RPMI7951 (cell line): ENCODE measurements at regions not wholly inside any gene's neighbourhood (a gene's known extent, or its start where the extent isn't known, plus 50 kb on each side); places are given as distances from the start of the nearest gene placed in this dataset.
A peak's percentile ranks its signal among the peaks of the same experiment; 100 is the strongest.
"Not testable (repeated sequence)": the region's sequence is repeated elsewhere in the genome, so short reads cannot be mapped to it uniquely, and the experiment has no call there.

Experiments
- DNase-seq: peaks from one replicate; pipeline ENCODE4 v3.0.0-alpha.2; 2012; ENCODE audit warnings: low read depth

DNA sequence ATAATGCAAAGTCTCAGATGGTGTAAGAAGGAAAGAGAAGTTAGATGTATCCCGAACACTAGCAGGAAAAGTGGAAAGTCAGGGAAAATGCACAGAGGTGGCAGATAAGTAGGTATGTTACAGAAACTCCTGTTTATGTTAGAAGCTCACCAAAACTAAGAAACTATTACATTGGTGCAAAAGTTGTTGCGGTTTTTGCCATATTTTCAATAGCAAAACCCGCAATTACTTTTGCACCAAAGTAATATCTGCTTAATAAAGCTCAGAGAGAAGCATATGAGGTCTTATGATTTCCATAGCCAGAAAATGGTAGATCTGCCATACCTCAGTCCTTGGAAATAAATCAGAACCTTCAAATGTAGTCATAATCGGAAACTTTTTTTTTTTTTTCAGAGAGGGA, 1035.6 kb downstream of the PCDH7 start:
- no peak for DNase-seq

DNA sequence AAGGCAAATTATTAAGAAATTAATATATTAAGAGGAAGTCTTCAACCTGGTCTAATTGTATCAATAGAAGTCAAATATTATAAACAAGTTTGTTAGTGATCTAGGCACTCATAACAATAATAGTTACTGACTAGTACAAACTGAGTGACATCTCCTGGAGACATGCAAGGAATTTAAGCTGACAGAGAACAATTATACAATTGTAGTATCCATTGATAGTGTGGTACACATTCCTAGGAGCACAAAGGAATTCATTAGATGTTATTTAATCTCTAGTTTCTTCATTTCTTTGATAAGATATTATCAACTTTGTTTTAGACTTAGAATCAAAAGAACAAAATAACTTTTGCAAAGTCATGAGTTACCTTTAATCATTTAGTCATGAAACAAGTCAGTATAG, 1048.6 kb downstream of the PCDH7 start:
- no peak for DNase-seq

DNA sequence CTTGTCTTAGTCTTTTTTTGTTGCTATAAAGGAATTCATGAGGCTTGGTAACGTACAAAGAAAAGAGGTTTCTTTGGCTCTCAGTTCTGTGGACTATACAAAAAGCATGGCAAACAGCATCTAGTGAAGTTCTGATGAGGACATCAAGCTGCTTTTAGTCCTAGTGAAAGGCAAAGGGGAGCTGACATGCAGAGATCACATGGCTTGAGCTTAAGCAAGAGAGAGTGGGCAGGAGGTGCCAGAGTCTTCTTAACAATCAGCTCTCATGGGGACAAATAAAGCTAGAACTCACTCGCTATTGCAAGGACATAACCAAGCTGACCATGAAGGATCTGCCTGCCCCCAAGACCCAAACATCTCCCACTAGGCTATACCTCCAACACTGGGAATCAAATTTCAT, 1063.1 kb downstream of the PCDH7 start:
- DNase-seq: no peak

DNA sequence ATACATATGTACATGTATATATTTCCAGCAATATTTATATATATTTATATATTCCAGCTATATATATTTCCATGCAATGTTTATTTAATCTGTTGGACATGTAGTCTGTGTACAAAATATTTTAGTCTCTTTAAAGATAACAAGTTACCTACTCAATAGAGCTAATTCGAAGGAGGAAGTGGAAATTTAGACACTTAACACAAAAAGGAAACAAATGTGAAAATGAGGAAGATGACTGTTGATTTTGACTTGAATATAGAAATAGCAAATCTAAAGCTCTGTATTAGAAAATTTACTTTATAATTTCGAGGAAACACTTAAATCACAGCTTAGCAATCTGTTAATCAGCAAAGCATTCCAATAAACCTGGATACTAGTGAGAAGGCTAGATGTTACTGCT, 1064.4 kb downstream of the PCDH7 start:
- no peak for DNase-seq

DNA sequence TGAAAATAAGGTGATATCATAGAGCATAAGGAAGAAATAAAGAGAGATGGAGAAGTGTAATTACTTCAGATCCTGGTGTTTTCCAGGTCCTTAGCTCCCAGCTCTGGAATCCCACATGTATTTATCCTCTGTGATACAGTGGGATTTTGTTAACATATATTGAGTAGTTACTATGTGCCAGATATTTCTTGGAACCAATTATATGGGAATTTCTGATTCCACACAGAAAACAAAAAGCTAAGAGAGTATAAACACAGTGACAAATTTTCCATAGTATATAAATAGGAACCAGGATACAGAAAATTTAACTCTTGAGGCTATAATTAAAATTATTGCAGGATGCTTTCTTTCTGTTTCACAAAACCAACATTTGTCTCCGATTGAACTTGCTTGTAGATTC, 1067.5 kb downstream of the PCDH7 start:
- no peak for DNase-seq

DNA sequence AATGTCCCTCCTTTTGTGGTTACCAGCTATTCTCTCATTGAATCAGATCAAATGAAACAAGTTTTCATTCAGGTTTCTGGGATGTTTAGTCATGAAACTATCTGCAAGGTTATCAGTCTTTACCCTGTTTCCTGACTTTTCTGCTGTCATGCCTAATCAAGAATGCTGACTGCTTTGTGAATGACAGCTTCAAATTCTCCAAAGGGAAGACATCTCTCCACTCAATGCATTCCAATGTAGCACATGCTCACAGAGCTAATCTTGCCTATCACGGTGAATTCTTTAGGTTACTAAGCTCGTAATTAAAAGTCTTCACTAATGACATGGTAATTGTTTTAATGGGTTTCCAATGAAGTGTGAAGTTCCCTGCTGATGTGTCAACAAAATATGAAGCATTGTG, 1068.5 kb downstream of the PCDH7 start:
- DNase-seq: no peak

DNA sequence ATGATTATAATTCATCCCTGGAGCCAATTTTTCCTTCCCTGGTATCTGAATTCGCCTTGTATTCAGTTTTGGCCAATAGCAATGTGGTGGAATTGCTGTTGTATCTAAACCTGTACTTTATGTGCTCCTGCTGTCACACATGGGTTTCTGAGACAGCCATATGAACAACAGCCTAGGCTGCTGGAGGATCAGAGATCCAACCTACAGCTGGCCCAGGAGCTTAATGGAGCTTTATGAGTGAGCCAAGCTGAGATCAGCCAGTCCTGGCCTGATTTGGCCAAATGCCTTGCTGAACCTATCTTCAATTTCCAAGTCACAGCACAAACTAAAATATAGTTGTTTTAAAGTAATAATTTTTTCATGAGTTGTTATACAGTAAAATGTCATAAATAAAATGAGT, 1071.5 kb downstream of the PCDH7 start:
- DNase-seq: no peak

DNA sequence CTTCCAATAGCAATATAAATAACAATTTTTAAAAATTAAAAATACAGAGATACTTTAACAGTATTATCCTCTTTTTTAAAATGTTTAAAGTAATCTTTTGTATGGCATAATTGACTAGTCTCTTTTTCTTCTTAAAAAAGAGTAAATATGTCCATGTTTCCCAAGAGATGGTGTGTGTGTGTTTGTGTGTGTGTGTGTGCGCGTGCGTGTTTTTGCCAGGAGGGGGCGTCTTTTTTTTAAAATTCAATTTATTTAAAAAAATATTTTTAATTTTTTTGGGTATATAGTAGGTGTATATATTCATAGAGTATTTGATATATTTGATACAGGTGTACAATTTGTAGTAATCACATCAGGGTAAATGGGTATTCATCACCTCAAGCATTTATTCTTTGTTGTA, 1073.7 kb downstream of the PCDH7 start:
- DNase-seq: no peak

DNA sequence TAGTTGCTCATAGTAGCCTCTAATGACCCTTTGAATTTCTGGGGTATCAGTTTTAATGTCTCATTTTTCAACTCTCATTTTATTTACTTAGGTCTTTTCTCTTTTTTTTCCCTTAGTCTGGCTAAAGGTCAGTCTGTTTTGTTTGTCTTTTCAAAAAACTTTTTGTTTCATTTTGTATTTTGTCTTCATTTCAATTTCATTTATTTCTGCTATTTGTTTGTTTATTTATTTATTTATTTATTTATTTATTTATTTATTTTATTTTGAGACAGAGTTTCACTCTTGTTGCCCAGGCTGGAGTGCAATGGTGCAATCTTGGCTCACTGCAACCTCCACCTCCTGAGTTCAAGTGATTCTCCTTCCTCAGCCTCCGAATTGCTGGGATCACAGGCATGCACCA, 1076.9 kb downstream of the PCDH7 start:
- DNase-seq: not testable (repeated sequence)

DNA sequence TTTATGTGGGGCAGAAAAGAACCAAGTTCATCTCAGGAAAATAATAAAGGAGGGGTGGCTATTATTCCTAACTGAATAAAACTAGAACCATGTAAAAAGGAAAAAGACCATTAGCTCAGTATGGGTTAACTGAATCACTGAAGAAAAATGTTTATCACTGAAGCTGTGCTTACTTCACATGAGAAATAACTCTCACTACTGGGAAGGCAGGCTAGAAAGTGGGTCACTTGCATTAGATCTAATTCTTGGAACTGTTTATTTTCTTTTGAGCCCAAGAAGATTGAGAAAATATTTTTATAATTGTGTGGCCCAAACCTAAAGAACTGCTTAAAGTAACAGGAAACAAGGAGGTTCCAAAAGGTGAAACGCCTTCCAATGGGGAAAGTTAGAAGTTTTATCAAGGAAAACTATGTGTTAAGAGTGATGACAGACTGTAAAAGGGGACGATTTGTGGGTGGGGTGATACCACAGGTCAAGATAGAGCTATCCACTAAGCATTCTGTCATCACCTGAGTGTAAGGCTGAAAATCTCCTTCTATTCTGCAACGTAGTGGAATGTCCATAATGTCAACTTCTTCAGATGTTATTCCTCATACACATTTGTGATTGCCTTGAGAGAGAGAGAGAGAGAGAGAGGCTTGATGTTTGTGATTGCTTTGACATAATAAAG, 1083.5 kb downstream of the PCDH7 start:
- DNase-seq: no peak

DNA sequence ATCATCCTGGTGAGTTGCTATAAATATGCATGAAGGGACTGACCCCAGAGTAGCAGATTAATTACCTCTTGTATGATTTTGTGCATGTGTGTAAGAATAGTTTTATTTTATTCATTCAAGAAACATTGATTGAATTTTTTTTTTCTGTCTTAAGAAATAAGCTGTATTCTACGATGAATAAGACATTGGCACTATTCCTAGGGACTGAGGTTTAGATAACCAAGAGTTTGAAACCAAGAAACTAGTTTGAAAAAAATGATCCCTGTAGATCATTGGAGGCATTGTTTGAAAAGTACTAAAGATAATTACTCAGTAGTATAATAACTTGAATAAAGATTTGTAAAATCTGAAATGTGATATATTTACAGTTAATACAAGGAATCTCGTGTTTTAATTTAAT, 1086.9 kb downstream of the PCDH7 start:
- no peak for DNase-seq

DNA sequence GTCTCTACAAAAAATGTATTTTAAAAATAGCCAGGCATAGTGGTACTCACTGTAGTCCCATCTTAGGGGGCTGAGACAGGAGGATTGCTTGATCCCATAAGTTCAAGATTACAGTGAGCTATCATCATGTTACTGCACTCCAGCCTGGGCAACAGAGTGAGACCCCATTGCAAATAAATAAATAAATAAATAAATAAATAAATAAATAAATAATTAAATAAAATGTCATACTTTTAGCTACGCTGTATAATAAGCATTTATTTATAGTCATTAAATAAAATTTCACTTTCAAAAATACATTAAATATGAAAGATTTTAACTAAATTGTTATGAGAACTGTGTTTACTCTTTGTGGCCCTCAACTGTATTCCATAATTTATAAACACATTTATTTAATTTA, 1124.2 kb downstream of the PCDH7 start:
- DNase-seq: no peak

DNA sequence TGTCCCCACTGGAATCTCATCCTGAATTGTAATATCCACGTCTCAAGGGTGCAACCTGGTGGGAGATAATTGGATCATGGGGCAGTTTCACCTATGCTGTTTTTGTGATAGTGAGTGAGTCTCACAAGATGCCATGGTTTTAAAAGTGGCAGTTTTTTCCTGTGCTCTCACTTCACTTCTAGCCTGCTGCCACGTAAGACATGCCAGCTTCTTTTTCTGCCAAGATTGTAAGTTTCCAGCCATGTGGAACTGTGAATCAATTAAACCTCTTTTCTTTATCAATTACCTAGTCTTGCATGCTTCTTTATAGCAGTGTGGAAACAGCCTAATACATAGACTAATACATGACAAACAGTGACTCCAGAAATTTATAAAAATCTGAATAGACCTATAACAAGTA, 1131.8 kb downstream of the PCDH7 start:
- no peak for DNase-seq

DNA sequence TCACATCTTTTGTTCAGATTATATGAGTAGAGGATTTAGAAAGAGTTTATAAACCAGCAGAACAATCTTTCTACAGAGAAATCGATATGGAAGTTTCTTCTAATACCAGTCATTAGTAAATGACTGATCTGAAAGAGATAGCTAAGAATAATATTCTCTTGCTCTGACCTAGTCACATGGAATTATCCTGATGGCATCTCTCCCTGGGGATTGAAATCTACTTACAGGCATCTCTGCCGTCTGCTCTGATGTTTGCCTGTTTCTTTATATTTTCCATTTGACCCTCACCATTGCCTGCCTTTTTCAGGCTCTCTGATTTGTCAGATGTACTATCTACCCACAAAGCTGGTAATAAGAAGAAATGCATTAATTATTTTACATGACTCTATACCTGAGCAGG, 1157.3 kb downstream of the PCDH7 start:
- DNase-seq: no peak

DNA sequence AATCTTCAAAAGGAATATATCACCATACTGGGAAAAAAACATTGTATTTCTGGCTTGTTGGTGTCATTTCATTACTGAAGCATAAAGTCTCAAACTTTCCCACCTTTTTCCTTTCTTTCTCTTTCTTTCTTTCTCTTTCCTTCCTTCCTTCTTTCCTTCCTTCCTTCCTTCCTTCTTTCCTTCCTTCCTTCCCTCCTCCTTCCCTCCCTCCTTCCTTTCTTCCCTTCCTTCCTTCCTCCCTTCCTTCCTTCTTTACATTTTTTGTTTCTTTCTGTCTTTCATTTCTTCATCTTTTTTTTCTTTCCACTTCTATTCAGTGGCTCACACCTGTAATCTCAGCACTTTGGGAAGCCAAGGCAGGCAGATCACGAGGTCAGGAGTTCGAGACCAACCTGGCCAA, 1160.7 kb downstream of the PCDH7 start:
- not testable (repeated sequence) for DNase-seq

DNA sequence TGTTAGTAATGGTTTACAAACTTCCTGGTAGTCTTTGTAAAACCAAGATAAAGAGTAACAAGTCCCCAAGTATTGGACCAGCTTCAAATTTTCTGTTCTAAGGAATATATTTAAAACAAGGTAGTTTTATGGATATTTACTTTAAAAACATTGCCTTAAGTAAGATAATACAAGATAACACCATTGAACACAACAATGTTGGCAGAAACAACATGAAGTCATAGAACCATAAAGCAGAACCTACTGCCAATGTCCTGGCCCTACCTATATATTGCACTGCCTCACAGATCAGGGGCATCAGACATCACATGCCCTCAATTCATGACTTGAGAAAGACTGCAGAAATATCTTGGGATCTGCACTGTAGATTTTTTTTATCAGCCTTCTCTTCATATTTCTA, 1176.2 kb downstream of the PCDH7 start:
- DNase-seq: no peak

DNA sequence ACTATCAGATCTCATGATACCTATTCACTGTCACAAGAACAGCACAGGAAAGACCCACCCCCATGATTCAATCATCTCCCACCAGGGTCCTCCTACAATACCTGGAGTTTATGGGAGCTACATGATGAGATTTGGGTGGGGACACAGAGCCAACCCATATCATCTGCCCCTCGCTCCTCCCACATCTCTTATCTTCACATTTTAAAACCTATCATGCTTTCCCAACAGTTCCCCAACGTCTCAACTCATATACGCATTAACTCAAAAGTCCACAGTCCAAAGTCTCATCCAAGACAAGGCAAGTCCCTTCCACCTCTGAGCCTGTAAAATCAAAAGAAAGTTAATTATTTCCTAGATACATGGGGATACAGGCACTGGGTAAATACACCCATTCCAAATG, 1185.2 kb downstream of the PCDH7 start:
- no peak for DNase-seq

DNA sequence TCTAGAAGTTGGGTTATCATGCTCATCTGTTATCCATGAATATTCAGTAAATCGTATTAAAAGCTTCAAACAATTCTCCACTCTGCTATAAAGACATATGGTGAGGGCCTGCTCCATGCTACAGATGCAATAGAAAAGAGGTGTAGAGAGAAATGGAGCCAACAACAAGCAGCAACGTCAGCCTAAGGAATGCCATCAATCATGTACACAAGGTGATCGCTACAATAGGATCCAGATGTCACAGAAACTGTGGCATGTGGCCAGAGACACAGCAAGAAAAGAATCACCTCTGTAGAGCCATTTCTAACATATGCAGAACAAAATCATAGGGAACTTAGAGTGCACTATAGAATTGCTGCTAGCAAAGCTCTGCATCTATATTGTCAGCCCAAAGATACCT, 1188.1 kb downstream of the PCDH7 start:
- peak; percentile 16 for DNase-seq

DNA sequence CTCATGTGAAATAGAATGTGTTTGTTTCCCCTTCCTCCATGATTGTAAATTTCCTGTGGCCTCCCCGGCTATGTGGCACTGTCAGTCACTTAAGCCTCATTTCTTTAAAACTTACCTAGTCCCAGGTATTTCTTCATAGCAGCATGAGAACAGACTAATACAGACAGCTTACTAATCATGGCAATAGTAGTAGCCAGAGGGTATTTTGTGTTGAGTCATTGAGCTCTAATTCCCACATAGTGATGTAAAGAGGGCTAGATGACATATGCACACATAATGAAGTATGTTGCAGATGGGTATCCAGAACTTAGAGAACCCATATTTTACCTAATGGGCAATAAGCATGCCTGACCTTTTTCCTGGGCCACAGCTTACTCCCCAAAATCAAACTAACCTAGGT, 1197.2 kb downstream of the PCDH7 start:
- DNase-seq: no peak

DNA sequence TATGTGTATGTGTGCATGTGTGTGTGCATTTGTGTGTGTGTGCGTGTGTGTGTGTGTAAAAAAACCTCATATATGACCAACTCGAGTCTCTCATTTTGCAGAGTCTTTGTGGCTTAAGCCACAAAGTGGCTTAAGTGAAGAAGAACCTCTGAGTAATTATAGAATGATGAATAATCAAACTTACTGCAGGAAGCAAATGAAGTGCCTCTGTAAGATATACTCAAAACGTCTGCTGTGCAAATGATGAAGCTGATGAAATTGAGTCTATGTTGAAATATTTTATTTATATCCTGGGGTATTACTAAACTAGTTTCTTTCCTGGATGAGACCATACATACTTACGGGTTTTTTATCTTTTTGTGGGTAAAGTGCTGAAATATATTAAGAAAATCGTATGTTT, 1198.7 kb downstream of the PCDH7 start:
- DNase-seq: peak; percentile 1

DNA sequence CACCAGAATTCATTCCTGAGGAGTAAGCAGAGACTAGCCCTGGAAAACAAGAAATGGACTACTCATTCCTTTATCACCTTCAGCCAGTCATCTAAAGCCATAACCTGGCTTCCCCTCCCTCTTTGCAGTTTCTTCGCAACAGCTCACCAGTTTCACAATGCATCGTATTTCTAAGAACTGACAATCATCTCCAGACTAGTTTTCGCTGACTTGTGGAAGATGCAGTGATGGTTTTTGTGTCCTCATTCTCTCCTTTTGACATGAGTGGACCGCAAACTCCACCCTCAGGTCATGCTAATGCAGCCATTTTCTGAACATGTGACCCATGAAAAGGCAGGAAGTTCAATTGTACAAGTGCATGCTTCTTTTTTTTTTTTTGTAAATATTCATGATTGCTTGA, 1203.5 kb downstream of the PCDH7 start:
- DNase-seq: no peak

DNA sequence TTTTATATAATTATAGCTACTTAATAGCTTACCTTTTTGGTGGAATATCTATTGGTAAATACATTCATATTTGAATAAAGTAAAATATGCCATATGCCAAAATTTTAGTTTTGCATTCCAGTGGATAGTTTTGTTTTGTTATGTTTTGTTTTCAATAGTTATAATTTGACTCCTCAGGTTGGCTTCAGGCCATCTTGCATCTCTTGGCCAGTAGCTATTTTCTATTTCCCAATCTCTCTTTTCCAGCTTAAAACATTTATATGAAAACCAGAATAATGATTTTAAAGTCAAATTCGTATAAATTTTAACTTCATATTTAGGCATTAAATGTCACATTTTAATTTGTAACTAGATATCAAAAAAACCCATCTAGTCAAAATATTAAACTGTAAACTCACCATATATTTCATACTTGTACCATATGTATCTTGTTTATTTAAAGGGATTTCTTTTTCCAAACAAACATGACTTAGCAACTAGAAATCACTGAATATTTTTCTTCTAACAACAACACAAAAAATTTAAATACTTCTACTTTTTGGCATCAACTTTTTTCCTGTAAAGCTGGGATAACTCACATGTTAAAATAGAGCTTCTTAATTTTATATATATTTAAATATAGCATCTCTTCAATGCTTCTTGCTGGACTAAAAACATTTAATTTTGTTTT, 1209.6 kb downstream of the PCDH7 start:
- no peak for DNase-seq

DNA sequence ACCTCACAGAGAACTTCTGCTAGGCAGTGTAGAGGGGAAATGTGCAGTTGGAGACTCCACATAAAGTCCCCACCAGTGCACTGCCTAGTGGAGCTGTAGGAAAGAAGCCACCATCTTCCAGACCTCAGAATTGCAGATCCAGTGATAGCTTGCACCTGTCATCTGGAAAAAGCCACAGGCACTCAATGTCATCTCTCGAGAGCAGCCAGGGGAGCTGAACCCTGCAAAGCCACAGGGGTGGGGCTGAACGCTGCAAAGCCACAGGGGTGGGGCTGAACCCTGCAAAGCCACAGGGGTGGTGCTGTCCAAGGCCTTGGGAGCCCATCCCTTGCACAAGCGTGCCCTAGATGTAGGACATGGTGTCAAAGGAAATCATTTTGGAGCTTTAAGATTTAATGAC, 1226.3 kb downstream of the PCDH7 start:
- DNase-seq: no peak

DNA sequence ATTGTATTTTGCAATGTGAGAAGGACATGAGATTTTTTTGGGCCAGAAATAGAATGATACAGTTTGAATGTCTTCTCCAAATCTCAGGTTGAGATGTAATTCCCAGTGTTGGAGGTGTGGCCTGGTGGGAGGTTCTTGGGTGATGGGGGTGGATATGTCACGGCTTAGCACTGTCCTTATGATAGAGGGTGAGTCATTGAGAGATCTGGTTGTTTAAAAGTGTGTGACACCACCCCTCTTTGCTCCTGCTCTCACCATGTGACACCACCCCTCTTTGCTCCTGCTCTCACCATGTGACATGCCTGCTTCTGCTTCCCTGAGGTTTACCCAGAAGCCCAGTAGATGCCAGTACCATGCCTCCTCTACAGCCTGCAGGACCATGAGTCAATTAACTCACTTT, 1226.9 kb downstream of the PCDH7 start:
- DNase-seq: no peak
